ENCODE measurements at regions not wholly inside any gene's neighbourhood (a gene's known extent, or its start where the extent isn't known, plus 50 kb on each side); places are given as distances from the start of the nearest gene placed in this dataset.

GRCh38 chr11:41996533-41996932 lies 537.1 kb upstream of the LRRC4C start:
- no peaks in the 10 kb centered on the region for H3K27me3 ChIP-seq
- H3K9me3 ChIP-seq: no peaks in the 10 kb centered on the region
- 71% methylated on average over 1 of the region's 1 CpG for WGBS
- no peak overlapping the region for H3K27ac ChIP-seq
- TF ChIP-seq POLR2AphosphoS5 (IDR thresholded peaks at IDR 0.05): no peak
- TF ChIP-seq CTCF (IDR thresholded peaks at IDR 0.05): no peak
- no peak for TF ChIP-seq POLR2A (IDR thresholded peaks at IDR 0.05)
- no peak for TF ChIP-seq EP300 (IDR thresholded peaks at IDR 0.05)
- no peak for DNase-seq (ENCODE audit: low spot score in 2 of 2)
- no peak overlapping the region for H3K4me3 ChIP-seq
- no peaks in the 10 kb centered on the region for H3K36me3 ChIP-seq
- no peaks in the 10 kb centered on the region for H3K4me1 ChIP-seq

GRCh38 chr11:41997844-41998401 lies 538.5 kb upstream of the LRRC4C start:
- Histone ChIP-seq H3K27ac (no peak overlapping the region), H3K4me1 (no peaks in the 10 kb centered on the region), H3K9me3 (no peaks in the 10 kb centered on the region), H3K36me3 (no peaks in the 10 kb centered on the region), H3K4me3 (no peak overlapping the region), H3K27me3 (no peaks in the 10 kb centered on the region)
- no peak for DNase-seq (ENCODE audit: low spot score in 2 of 2)
- TF ChIP-seq EP300 (IDR thresholded peaks at IDR 0.05) (no peak), POLR2AphosphoS5 (IDR thresholded peaks at IDR 0.05) (no peak), CTCF (IDR thresholded peaks at IDR 0.05) (no peak), POLR2A (IDR thresholded peaks at IDR 0.05) (no peak)
- WGBS: 91% methylated on average over 5 of the region's 5 CpGs

GRCh38 chr11:41999066-41999465 lies 539.6 kb upstream of the LRRC4C start:
- H3K9me3 ChIP-seq: no peaks in the 10 kb centered on the region
- TF ChIP-seq EP300 (IDR thresholded peaks at IDR 0.05): no peak
- no peak for DNase-seq (ENCODE audit: low spot score in 2 of 2)

GRCh38 chr11:42003801-42004200 lies 544.3 kb upstream of the LRRC4C start:
- no peak for DNase-seq (ENCODE audit: low spot score in 2 of 2)
- WGBS: 51% methylated on average over 2 of the region's 2 CpGs
- Histone ChIP-seq H3K9me3 (no peaks in the 10 kb centered on the region), H3K4me1 (no peaks in the 10 kb centered on the region), H3K4me3 (no peak overlapping the region), H3K27ac (no peak overlapping the region), H3K27me3 (no peaks in the 10 kb centered on the region), H3K36me3 (no peaks in the 10 kb centered on the region)
- TF ChIP-seq CTCF (IDR thresholded peaks at IDR 0.05) (no peak), POLR2AphosphoS5 (IDR thresholded peaks at IDR 0.05) (no peak), POLR2A (IDR thresholded peaks at IDR 0.05) (no peak), EP300 (IDR thresholded peaks at IDR 0.05) (no peak)

More at GRCh38 chr11:41999066-41999465, 539.6 kb upstream of the LRRC4C start:
- Histone ChIP-seq H3K27ac (no peak overlapping the region), H3K4me1 (no peaks in the 10 kb centered on the region), H3K4me3 (no peak overlapping the region), H3K36me3 (no peaks in the 10 kb centered on the region), H3K27me3 (no peaks in the 10 kb centered on the region)

- Histone ChIP-seq H3K4me1 (no peaks in the 10 kb centered on the region), H3K4me3 (no peak overlapping the region), H3K9me3 (no peaks in the 10 kb centered on the region), H3K36me3 (no peaks in the 10 kb centered on the region), H3K27me3 (no peaks in the 10 kb centered on the region), H3K27ac (no peak overlapping the region)
- DNase-seq (ENCODE audit: low spot score in 2 of 2): no peak
- WGBS: 89% methylated on average over 1 of the region's 1 CpG
- TF ChIP-seq POLR2AphosphoS5 (IDR thresholded peaks at IDR 0.05) (no peak), CTCF (IDR thresholded peaks at IDR 0.05) (no peak), POLR2A (IDR thresholded peaks at IDR 0.05) (no peak), EP300 (IDR thresholded peaks at IDR 0.05) (no peak)
Observed at GRCh38 chr11:42006766-42007165, 547.3 kb upstream of the LRRC4C start.

GRCh38 chr11:42012271-42012670 lies 552.8 kb upstream of the LRRC4C start:
- H3K27me3 ChIP-seq: no peaks in the 10 kb centered on the region
- WGBS: 74% methylated on average over 3 of the region's 3 CpGs
- no peak for TF ChIP-seq EP300 (IDR thresholded peaks at IDR 0.05)
- no peak for TF ChIP-seq POLR2A (IDR thresholded peaks at IDR 0.05)
- TF ChIP-seq POLR2AphosphoS5 (IDR thresholded peaks at IDR 0.05): no peak
- no peak for TF ChIP-seq CTCF (IDR thresholded peaks at IDR 0.05)
- DNase-seq (ENCODE audit: low spot score in 2 of 2): no peak
- no peaks in the 10 kb centered on the region for H3K4me1 ChIP-seq
- H3K27ac ChIP-seq: no peak overlapping the region
- H3K9me3 ChIP-seq: no peaks in the 10 kb centered on the region
- H3K4me3 ChIP-seq: no peak overlapping the region
- no peaks in the 10 kb centered on the region for H3K36me3 ChIP-seq

Measured in suprapubic skin (tissue), 4 donors.